PC-9 (cell line): ENCODE measurements at regions not wholly inside any gene's neighbourhood (a gene's known extent, or its start where the extent isn't known, plus 50 kb on each side); places are given as distances from the start of the nearest gene placed in this dataset.

Experiments used
- CTCF ChIP-seq: fragments of 200-600 bp; sonication (generic); conservative IDR thresholded peaks from 2 replicates; pipeline ENCODE4 v1.6.1; 2017; ENCODE audit warnings: mixed run types, antibody characterized with exemption, mild to moderate bottlenecking, moderate library complexity
- EZH2 ChIP-seq: fragments of 200-600 bp; sonication (generic); IDR thresholded peaks from 2 replicates; pipeline ENCODE4 v1.8.0; 2017; ENCODE audit warnings: antibody characterized with exemption, low read depth

DNA sequence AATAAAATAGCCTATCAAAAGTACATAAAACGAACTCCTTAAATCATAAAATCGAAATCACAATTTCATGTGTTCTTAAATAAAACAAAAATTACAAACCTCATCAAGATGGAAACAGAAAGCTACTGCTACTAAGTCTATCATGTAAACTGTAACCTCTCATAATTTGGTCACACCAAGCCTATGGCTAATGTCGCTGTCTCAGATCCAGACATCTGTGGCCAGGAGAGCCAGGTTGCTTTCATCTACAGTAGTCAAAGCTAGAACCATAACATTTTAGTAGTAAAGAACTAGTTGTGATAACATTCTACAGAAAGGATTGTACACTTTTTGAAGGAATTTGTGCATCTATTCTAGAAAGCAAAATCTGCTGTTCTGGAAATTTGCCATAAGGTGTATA, 197.4 kb upstream of the MBNL1 start:
- no peak for TF ChIP-seq EZH2
- no peak for TF ChIP-seq CTCF
